ENCODE measurements at regions not wholly inside any gene's neighbourhood (a gene's known extent, or its start where the extent isn't known, plus 50 kb on each side); places are given as distances from the start of the nearest gene placed in this dataset.
"Not testable (repeated sequence)": the region's sequence is repeated elsewhere in the genome, so short reads cannot be mapped to it uniquely, and the experiment has no call there.

DNA sequence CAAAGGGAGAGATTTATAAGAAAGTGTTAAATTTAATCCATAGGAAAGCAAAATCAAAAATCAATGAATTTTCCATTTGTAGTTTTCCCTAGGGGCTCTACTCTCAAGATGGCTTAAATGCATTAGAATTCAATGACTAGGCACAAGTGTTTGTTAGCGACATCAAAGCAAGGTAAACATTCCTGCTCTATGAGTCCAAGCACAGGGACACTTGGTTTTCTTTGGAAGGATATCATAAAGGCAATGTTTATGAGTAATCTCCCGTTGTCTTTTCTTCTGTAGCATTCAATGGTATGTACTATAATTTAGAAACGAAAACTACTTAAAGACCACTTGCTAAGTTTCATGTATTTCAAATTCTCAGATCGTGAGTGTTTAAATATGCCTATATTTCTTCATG lies 54.8 kb upstream of the ZNF717 start:
- WGBS, 3 donors = 76 to 87% (median 80%) methylated on average over 4 of the region's 4 CpGs
- DNase-seq = not testable (repeated sequence)

DNA sequence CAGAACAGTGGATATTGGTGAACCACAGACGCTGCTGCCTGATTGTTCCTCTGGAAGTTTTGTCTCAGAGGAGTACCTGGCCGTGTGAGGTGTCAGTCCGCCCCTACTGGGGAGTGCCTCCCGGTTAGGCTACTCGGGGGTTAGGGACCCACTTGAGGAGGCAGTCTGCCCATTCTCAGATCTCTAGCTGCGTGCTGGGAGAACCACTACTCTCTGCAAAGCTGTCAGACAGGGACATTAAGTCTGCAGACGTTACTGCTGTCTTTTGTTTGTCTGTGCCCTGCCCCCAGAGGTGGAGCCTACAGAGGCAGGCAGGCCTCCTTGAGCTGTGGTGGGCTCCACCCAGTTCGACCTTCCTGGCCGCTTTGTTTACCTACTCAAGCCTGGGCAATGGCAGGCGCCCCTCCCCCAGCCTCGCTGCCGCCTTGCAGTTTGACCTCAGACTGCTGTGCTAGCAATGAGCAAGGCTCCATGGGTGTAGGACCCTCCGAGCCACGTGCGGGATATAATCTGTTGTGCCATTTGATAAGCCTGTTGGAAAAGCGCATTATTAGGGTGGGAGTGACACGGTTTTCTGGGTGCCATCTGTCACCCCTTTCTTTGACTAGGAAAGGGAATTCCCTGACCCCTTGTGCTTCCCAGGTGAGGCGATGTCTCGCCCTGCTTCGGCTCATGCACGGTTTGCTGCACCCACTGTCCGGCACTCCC lies 65.1 kb upstream of the ZNF717 start:
- intact Hi-C loops (cut with DNase I); H3K27ac ChIP-seq; H3K36me3 ChIP-seq; H3K4me3 ChIP-seq; H3K4me1 ChIP-seq (ENCODE audit: insufficient read depth); DNase-seq; H3K27me3 ChIP-seq; H3K9me3 ChIP-seq: not testable (repeated sequence)
- 60 to 74% (median 74%) methylated on average over 22 of the region's 22 CpGs for WGBS, 3 donors

More for the DNA sequence above, 54.8 kb upstream of the ZNF717 start:
- H3K9me3 ChIP-seq; H3K4me3 ChIP-seq; intact Hi-C loops (cut with DNase I); H3K27ac ChIP-seq; H3K36me3 ChIP-seq; H3K4me1 ChIP-seq (ENCODE audit: insufficient read depth); H3K27me3 ChIP-seq: not testable (repeated sequence)

DNA sequence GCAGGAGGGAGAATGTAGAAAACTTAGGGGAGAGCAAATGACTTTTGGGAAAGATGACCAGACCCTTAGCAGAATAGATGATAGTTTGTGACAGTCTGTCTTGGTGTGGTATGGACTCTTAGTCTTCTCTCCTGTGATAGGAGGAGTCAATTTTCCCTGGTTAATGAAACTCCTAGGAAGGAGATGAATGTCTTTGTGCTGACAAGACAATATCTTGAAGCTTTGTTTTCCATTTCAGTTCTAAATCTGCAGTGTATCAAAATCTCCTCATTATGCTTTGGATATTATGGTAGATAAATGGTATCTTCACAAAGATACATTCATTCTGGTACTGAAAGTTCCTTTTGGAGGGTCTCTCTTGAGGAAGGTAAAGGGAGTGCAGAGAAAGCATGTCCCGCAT lies 77.8 kb upstream of the ZNF717 start:
- no peak overlapping the region for H3K4me3 ChIP-seq
- H3K27ac ChIP-seq = no peak overlapping the region
- intact Hi-C loops (cut with DNase I) = no loop called here
- TF ChIP-seq, protein P1, sequence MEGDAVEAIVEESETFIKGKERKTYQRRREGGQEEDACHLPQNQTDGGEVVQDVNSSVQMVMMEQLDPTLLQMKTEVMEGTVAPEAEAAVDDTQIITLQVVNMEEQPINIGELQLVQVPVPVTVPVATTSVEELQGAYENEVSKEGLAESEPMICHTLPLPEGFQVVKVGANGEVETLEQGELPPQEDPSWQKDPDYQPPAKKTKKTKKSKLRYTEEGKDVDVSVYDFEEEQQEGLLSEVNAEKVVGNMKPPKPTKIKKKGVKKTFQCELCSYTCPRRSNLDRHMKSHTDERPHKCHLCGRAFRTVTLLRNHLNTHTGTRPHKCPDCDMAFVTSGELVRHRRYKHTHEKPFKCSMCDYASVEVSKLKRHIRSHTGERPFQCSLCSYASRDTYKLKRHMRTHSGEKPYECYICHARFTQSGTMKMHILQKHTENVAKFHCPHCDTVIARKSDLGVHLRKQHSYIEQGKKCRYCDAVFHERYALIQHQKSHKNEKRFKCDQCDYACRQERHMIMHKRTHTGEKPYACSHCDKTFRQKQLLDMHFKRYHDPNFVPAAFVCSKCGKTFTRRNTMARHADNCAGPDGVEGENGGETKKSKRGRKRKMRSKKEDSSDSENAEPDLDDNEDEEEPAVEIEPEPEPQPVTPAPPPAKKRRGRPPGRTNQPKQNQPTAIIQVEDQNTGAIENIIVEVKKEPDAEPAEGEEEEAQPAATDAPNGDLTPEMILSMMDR (IDR thresholded peaks at IDR 0.05) = no peak
- WGBS, 3 donors = 73 to 83% (median 82%) methylated on average over 1 of the region's 1 CpG
- no peaks in the 10 kb centered on the region for H3K36me3 ChIP-seq
- no peak for DNase-seq
- H3K9me3 ChIP-seq = no peaks in the 10 kb centered on the region
- H3K4me1 ChIP-seq (ENCODE audit: insufficient read depth) = no peaks in the 10 kb centered on the region
- H3K27me3 ChIP-seq = no peaks in the 10 kb centered on the region

DNA sequence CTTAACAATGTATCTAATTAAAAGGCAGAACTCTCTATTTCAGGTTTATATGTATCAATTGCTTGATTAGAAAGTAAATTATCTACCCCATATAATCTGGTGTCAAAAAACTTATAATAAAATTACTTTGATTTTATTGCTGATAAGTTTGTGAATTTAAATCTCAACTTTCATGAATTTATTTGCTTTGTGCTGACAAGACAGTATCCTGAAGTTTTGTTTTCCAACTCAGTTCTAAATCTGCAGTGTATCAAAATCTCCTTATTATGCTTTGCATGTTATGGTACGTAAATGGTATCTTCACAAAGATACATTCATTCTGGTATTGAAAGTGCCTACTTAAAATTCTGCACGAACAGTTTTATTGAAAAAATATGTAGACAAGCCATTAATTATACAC lies 78.5 kb upstream of the ZNF717 start:
- H3K9me3 ChIP-seq = no peaks in the 10 kb centered on the region
- H3K4me1 ChIP-seq (ENCODE audit: insufficient read depth) = no peaks in the 10 kb centered on the region
- no peaks in the 10 kb centered on the region for H3K27me3 ChIP-seq
- H3K36me3 ChIP-seq = no peaks in the 10 kb centered on the region
- H3K4me3 ChIP-seq = no peak overlapping the region
- DNase-seq = no peak
- no peak for TF ChIP-seq EP300 (IDR thresholded peaks at IDR 0.05)
- WGBS, 3 donors = 31 to 49% (median 38%) methylated on average over 2 of the region's 2 CpGs
- intact Hi-C loops (cut with DNase I) = no loop called here
- no peak overlapping the region for H3K27ac ChIP-seq

DNA sequence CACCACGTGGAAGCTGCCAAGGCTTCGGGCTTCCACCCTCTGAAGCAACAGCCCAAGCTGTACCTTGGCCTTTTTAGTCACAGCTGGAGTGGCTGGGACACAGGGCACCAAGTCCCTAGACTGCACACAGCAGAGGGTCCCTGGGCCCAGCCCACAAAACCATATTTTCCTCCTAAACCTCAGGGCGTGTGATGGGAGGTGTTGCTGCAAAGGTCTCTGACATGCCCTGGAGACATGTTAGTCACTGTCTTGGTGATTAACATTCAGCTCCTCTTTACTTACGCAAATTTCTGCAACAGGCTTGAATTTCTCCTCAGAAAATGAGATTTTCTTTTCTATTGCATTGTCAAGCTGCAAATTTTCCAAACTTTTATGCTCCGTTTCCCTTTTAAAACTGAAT lies 98.4 kb upstream of the ZNF717 start:
- DNase-seq; H3K9me3 ChIP-seq; H3K27me3 ChIP-seq; H3K4me1 ChIP-seq (ENCODE audit: insufficient read depth); H3K4me3 ChIP-seq; H3K27ac ChIP-seq; intact Hi-C loops (cut with DNase I); H3K36me3 ChIP-seq: not testable (repeated sequence)
- 75 to 86% (median 83%) methylated on average over 5 of the region's 5 CpGs for WGBS, 3 donors

DNA sequence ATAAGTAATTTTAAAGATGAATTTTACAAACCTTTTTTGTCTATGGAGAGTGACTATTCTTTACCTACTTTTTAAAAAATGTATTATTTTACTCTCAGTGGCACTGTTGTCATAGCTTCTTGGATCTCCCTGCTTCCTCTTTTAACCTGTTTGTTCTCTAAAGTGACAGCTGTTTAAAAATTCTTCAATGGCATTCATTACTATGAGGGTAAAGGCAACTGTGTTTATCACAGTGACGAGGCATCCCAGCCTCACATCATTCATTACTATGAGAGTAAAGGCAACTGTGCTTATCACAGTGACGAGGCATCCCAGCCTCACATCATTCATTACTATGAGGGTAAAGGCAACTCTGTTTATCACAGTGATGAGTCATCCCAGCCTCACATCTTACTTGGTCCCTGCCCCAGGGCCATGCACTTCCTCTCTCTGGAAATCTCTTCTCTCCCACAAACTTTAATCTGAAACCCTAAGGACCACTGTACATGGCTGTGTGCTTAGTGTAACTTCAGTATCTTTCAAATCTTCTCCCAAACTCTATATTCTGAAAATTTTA lies 101.7 kb upstream of the ZNF717 start:
- H3K27ac ChIP-seq = no peak overlapping the region
- 39 to 65% (median 64%) methylated on average over 2 of the region's 2 CpGs for WGBS, 3 donors
- H3K4me1 ChIP-seq (ENCODE audit: insufficient read depth) = no peaks in the 10 kb centered on the region
- DNase-seq = no peak
- no peak for TF ChIP-seq EP300 (IDR thresholded peaks at IDR 0.05)
- no peak for TF ChIP-seq POLR2A (IDR thresholded peaks at IDR 0.05)
- TF ChIP-seq, protein P1 (IDR thresholded peaks at IDR 0.05) = no peak
- H3K27me3 ChIP-seq = no peaks in the 10 kb centered on the region
- no peaks in the 10 kb centered on the region for H3K9me3 ChIP-seq
- intact Hi-C loops (cut with DNase I) = no loop called here
- H3K36me3 ChIP-seq = no peaks in the 10 kb centered on the region
- H3K4me3 ChIP-seq = no peak overlapping the region

Measured in ovary (tissue), 7 donors.